A549 (cell line): ENCODE measurements at regions not wholly inside any gene's neighbourhood (a gene's known extent, or its start where the extent isn't known, plus 50 kb on each side); places are given as distances from the start of the nearest gene placed in this dataset.

Experiments
- BHLHE40 ChIP-seq: IDR thresholded peaks from 2 replicates; pipeline ENCODE4 v1.6.1; 2012; ENCODE audit warnings: low read depth, low read length, inconsistent platforms
- CBX2 ChIP-seq: fragments of 200-600 bp; sonication (generic); IDR thresholded peaks from 2 replicates; pipeline ENCODE4 v1.6.1; 2016; ENCODE audit warnings: low read depth, mild to moderate bottlenecking, borderline replicate concordance
- CBX8 ChIP-seq: fragments of 200-600 bp; sonication (generic); IDR thresholded peaks from 2 replicates; pipeline ENCODE4 v1.6.1; 2016
- CHD2 ChIP-seq: fragments of 150-350 bp; IDR thresholded peaks from 2 replicates; pipeline ENCODE4 v1.6.1; 2014; ENCODE audit warnings: low read length; ENCODE audit not compliant: partially characterized antibody
- CHD4 ChIP-seq: fragments of 200-600 bp; sonication (generic); IDR thresholded peaks from 2 replicates; pipeline ENCODE4 v1.6.1; 2016; ENCODE audit warnings: antibody characterized with exemption, mild to moderate bottlenecking, borderline replicate concordance
- EHF ChIP-seq: fragments of 250-450 bp; sonication (Bioruptor Pico); IDR thresholded peaks from 2 replicates; pipeline ENCODE4 v1.5.0; 2020; ENCODE audit warnings: mild to moderate bottlenecking
- EHMT2 ChIP-seq: fragments of 200-600 bp; sonication (generic); IDR thresholded peaks from 2 replicates; pipeline ENCODE4 v1.6.1; 2016; ENCODE audit warnings: antibody characterized with exemption, low read depth, mild to moderate bottlenecking, moderate library complexity
- FOSL2 ChIP-seq, 2 experiments: fragments of 450-650 bp in 1 of 2; fragments of >200 bp in 1 of 2; sonication (Bioruptor Twin) in 1 of 2; formaldehyde crosslinking; IDR thresholded peaks; 2 replicates each; pipeline versions ENCODE4 v1.5.0 to v1.6.1; 2016 to 2020; ENCODE audit warnings: mild to moderate bottlenecking in 1 of 2, moderate library complexity in 1 of 2
- FOXS1 ChIP-seq: fragments of 250-450 bp; sonication (Bioruptor Pico); IDR thresholded peaks from 2 replicates; pipeline ENCODE4 v1.5.0; 2020; ENCODE audit warnings: mild to moderate bottlenecking, moderate library complexity
- GATA3 ChIP-seq: IDR thresholded peaks from 2 replicates; pipeline ENCODE4 v1.6.1; 2012; ENCODE audit warnings: borderline replicate concordance
- HDAC2 ChIP-seq: fragments of 200-600 bp; sonication (generic); IDR thresholded peaks from 2 replicates; pipeline ENCODE4 v1.6.1; 2016
- HEYL ChIP-seq: fragments of 250-450 bp; sonication (Bioruptor Pico); IDR thresholded peaks from 2 replicates; pipeline ENCODE4 v1.8.0; 2021; ENCODE audit warnings: mild to moderate bottlenecking, moderate library complexity
- HOXA7 ChIP-seq: fragments of 250-450 bp; sonication (Bioruptor Pico); IDR thresholded peaks from 2 replicates; pipeline ENCODE4 v1.5.0; 2020; ENCODE audit warnings: mild to moderate bottlenecking, moderate library complexity
- HOXB13 ChIP-seq: fragments of 250-450 bp; sonication (Bioruptor Pico); IDR thresholded peaks from 2 replicates; pipeline ENCODE4 v1.5.0; 2020; ENCODE audit warnings: low read depth, mild to moderate bottlenecking, moderate library complexity
- JUN ChIP-seq, 2 experiments: fragments of >200 bp; sonication (Bioruptor Twin); formaldehyde crosslinking; IDR thresholded peaks; 2 replicates in 1 of 2; 3 replicates in 1 of 2; pipeline ENCODE4 v1.6.1; 2016 to 2017
- KDM5A ChIP-seq: fragments of 200-600 bp; sonication (generic); IDR thresholded peaks from 2 replicates; pipeline ENCODE4 v1.6.1; 2016; ENCODE audit warnings: antibody characterized with exemption, mild to moderate bottlenecking
- MAZ ChIP-seq: fragments of 150-350 bp; IDR thresholded peaks from 2 replicates; pipeline ENCODE4 v1.6.1; 2014; ENCODE audit warnings: antibody characterized with exemption, low read depth, low read length, borderline replicate concordance
- NFE2L2 ChIP-seq: fragments of 150-350 bp; conservative IDR thresholded peaks from 2 replicates; pipeline ENCODE4 v1.6.1; 2014; ENCODE audit warnings: low read length
- NPAS2 ChIP-seq: fragments of 250-450 bp; sonication (Bioruptor Pico); IDR thresholded peaks from 2 replicates; pipeline ENCODE4 v1.8.0; 2022; ENCODE audit warnings: mild to moderate bottlenecking, moderate library complexity, borderline replicate concordance
- NR3C1 ChIP-seq: fragments of >200 bp; sonication (Bioruptor Twin); formaldehyde crosslinking; IDR thresholded peaks from 3 replicates; pipeline ENCODE4 v1.6.1; 2017
- PHF8 ChIP-seq: fragments of 200-600 bp; sonication (generic); IDR thresholded peaks from 2 replicates; pipeline ENCODE4 v1.6.1; 2016; ENCODE audit warnings: low read depth, mild to moderate bottlenecking, antibody characterized with exemption, moderate library complexity, borderline replicate concordance
- POLR2A ChIP-seq: IDR thresholded peaks from 2 replicates; pipeline ENCODE4 v1.6.1; 2012; ENCODE audit warnings: mild to moderate bottlenecking, low read length
- POLR2AphosphoS2 ChIP-seq: conservative IDR thresholded peaks from 2 replicates; pipeline ENCODE4 v1.6.1; 2012; ENCODE audit warnings: low read length, improper control_type of control experiment, inconsistent platforms
- RAD21 ChIP-seq, 2 experiments: fragments of >200 bp in 1 of 2; sonication (Bioruptor Twin) in 1 of 2; formaldehyde crosslinking in 1 of 2; IDR thresholded peaks in 1 of 2; conservative IDR thresholded peaks in 1 of 2; 2 replicates in 1 of 2; 3 replicates in 1 of 2; pipeline ENCODE4 v1.6.1; 2012 to 2018; ENCODE audit warnings: inconsistent platforms in 1 of 2
- RARB ChIP-seq: fragments of 250-450 bp; sonication (Bioruptor Pico); IDR thresholded peaks from 2 replicates; pipeline ENCODE4 v1.8.0; 2021; ENCODE audit warnings: mild to moderate bottlenecking, moderate library complexity
- RCOR1 ChIP-seq: fragments of 150-350 bp; IDR thresholded peaks from 2 replicates; pipeline ENCODE4 v1.6.1; 2014; ENCODE audit warnings: antibody characterized with exemption, low read length, low read depth
- RFX5 ChIP-seq: fragments of 450-650 bp; IDR thresholded peaks from 2 replicates; pipeline ENCODE4 v1.7.1; 2014; ENCODE audit warnings: antibody characterized with exemption, mild to moderate bottlenecking, moderate library complexity
- RNF2 ChIP-seq: fragments of 200-600 bp; sonication (generic); IDR thresholded peaks from 2 replicates; pipeline ENCODE4 v1.6.1; 2016; ENCODE audit warnings: low read depth, mild to moderate bottlenecking, antibody characterized with exemption, moderate library complexity, borderline replicate concordance
- SREBF2 ChIP-seq: fragments of 450-650 bp; IDR thresholded peaks from 2 replicates; pipeline ENCODE4 v1.6.1; 2014; ENCODE audit warnings: mild to moderate bottlenecking, moderate library complexity
- TFCP2L1 ChIP-seq: fragments of 250-450 bp; sonication (Bioruptor Pico); IDR thresholded peaks from 2 replicates; pipeline ENCODE4 v1.5.0; 2021; ENCODE audit warnings: mild to moderate bottlenecking
- TP53 ChIP-seq: fragments of 250-450 bp; sonication (Bioruptor Pico); IDR thresholded peaks from 2 replicates; pipeline ENCODE4 v1.5.0; 2021; ENCODE audit warnings: mild to moderate bottlenecking, moderate library complexity
- ZC3H11A ChIP-seq: fragments of 450-650 bp; IDR thresholded peaks from 2 replicates; pipeline ENCODE4 v1.6.1; 2014; ENCODE audit warnings: antibody characterized with exemption, mild to moderate bottlenecking
- ZSCAN20 ChIP-seq: fragments of 250-450 bp; sonication (Bioruptor Pico); IDR thresholded peaks from 2 replicates; pipeline ENCODE4 v1.8.0; 2022; ENCODE audit warnings: mild to moderate bottlenecking, moderate library complexity
- TF ChIP-seq, protein P1 (sequence below): fragments of 450-650 bp; IDR thresholded peaks from 2 replicates; pipeline ENCODE4 v1.6.1; 2014; ENCODE audit warnings: antibody characterized with exemption
- TF ChIP-seq, protein P2 (sequence below): IDR thresholded peaks from 2 replicates; pipeline ENCODE4 v1.6.1; 2012
- TF ChIP-seq, protein P3 (sequence below): fragments of 150-350 bp; IDR thresholded peaks from 2 replicates; pipeline ENCODE4 v1.6.1; 2014; ENCODE audit warnings: low read depth, mild to moderate bottlenecking, low read length
- TF ChIP-seq, protein P4 (sequence below): fragments of >200 bp; sonication (Bioruptor Twin); formaldehyde crosslinking; IDR thresholded peaks from 3 replicates; pipeline ENCODE4 v1.5.1; 2016
- TF ChIP-seq, protein P5 (sequence below): fragments of 250-450 bp; sonication (Bioruptor Pico); IDR thresholded peaks from 2 replicates; pipeline ENCODE4 v1.5.0; 2020; ENCODE audit warnings: low read depth, mild to moderate bottlenecking, moderate library complexity
- TF ChIP-seq, protein P6 (sequence below): fragments of >200 bp; sonication (Bioruptor Twin); formaldehyde crosslinking; IDR thresholded peaks from 2 replicates; pipeline ENCODE4 v1.6.1; 2016
- TF ChIP-seq, protein P7 (sequence below): IDR thresholded peaks from 2 replicates; pipeline ENCODE4 v1.6.1; 2012

DNA sequence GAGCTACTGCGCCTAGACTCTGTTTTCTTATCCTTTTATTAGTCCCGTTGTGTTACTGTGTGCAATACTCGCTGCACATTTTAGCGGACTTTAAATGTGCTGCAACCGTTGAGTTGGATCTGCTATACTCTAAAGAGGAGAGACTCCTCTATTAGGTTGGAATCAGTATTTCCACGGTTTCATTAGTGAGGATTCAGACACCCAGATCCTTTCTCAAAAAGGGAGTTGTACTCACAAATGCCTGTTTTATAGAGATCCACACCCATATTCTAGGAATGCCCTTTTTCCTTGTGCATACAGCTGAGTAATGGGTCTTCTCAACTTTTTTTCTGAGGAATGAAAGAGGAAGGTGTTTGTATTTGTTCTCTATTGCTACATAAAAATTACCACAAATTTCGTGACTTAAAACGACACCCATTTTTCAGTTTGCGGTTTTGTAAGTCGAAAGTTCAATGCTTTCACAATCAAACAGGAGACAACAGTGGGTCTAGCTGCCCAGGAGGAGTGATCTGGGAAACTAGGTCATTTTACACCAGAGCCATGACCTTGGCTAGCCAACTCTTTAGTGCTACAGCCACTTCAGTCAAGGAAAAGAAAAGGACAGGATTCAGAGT, 52.8 kb upstream of the SLC44A1 start (continued):
- TF ChIP-seq FOSL2 (IDR thresholded peaks at IDR 0.05) (peak; percentile 68), FOSL2 (CRISPR knock-in tag; IDR thresholded peaks at IDR 0.05) (peak; percentile 79), RCOR1 (no peak), KDM5A (no peak), JUN (IDR thresholded peaks at IDR 0.05) (peak; percentile 73 to 88; a peak in 3 of 5 replicates), GATA3 (peak; percentile 81), PHF8 (no peak), ZC3H11A (no peak), CBX8 (no peak), POLR2AphosphoS2 (no peak), RNF2 (no peak), POLR2A (no peak), NR3C1 (no peak), NFE2L2 (no peak), EHMT2 (no peak), TFCP2L1 (CRISPR knock-in tag) (0 out of 2 replicates have a peak, but pooled peaks have one; percentile 21), MAZ (no peak), SREBF2 (no peak), CHD2 (no peak), CBX2 (no peak), RAD21 (conservative IDR thresholded peaks at IDR 0.05 in 1 of 2, IDR thresholded peaks at IDR 0.05 in 1 of 2) (peak; percentile 24 to 58; a peak in 3 of 5 replicates), RFX5 (no peak), EHF (no peak), TP53 (CRISPR knock-in tag) (no peak), RARB (CRISPR knock-in tag) (peak; percentile 87; the same call in 1 of the 2 replicates), BHLHE40 (no peak), NPAS2 (CRISPR knock-in tag) (no peak), HDAC2 (no peak), ZSCAN20 (CRISPR knock-in tag) (no peak), HOXB13 (CRISPR knock-in tag) (no peak), FOXS1 (no peak), HEYL (CRISPR knock-in tag) (no peak), CHD4 (no peak), HOXA7 (CRISPR knock-in tag) (no peak)
- TF ChIP-seq, protein P1, sequence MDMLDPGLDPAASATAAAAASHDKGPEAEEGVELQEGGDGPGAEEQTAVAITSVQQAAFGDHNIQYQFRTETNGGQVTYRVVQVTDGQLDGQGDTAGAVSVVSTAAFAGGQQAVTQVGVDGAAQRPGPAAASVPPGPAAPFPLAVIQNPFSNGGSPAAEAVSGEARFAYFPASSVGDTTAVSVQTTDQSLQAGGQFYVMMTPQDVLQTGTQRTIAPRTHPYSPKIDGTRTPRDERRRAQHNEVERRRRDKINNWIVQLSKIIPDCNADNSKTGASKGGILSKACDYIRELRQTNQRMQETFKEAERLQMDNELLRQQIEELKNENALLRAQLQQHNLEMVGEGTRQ, result no peak
- TF ChIP-seq, protein P2, sequence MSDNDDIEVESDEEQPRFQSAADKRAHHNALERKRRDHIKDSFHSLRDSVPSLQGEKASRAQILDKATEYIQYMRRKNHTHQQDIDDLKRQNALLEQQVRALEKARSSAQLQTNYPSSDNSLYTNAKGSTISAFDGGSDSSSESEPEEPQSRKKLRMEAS, result no peak
- TF ChIP-seq, protein P3, sequence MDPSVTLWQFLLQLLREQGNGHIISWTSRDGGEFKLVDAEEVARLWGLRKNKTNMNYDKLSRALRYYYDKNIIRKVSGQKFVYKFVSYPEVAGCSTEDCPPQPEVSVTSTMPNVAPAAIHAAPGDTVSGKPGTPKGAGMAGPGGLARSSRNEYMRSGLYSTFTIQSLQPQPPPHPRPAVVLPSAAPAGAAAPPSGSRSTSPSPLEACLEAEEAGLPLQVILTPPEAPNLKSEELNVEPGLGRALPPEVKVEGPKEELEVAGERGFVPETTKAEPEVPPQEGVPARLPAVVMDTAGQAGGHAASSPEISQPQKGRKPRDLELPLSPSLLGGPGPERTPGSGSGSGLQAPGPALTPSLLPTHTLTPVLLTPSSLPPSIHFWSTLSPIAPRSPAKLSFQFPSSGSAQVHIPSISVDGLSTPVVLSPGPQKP, result no peak
- TF ChIP-seq, protein P4, sequence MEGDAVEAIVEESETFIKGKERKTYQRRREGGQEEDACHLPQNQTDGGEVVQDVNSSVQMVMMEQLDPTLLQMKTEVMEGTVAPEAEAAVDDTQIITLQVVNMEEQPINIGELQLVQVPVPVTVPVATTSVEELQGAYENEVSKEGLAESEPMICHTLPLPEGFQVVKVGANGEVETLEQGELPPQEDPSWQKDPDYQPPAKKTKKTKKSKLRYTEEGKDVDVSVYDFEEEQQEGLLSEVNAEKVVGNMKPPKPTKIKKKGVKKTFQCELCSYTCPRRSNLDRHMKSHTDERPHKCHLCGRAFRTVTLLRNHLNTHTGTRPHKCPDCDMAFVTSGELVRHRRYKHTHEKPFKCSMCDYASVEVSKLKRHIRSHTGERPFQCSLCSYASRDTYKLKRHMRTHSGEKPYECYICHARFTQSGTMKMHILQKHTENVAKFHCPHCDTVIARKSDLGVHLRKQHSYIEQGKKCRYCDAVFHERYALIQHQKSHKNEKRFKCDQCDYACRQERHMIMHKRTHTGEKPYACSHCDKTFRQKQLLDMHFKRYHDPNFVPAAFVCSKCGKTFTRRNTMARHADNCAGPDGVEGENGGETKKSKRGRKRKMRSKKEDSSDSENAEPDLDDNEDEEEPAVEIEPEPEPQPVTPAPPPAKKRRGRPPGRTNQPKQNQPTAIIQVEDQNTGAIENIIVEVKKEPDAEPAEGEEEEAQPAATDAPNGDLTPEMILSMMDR, result no peak
- TF ChIP-seq, protein P5, sequence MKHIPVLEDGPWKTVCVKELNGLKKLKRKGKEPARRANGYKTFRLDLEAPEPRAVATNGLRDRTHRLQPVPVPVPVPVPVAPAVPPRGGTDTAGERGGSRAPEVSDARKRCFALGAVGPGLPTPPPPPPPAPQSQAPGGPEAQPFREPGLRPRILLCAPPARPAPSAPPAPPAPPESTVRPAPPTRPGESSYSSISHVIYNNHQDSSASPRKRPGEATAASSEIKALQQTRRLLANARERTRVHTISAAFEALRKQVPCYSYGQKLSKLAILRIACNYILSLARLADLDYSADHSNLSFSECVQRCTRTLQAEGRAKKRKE (CRISPR knock-in tag), result no peak
- TF ChIP-seq, protein P6, sequence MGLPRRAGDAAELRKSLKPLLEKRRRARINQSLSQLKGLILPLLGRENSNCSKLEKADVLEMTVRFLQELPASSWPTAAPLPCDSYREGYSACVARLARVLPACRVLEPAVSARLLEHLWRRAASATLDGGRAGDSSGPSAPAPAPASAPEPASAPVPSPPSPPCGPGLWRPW, result peak; percentile 92
- TF ChIP-seq, protein P7, sequence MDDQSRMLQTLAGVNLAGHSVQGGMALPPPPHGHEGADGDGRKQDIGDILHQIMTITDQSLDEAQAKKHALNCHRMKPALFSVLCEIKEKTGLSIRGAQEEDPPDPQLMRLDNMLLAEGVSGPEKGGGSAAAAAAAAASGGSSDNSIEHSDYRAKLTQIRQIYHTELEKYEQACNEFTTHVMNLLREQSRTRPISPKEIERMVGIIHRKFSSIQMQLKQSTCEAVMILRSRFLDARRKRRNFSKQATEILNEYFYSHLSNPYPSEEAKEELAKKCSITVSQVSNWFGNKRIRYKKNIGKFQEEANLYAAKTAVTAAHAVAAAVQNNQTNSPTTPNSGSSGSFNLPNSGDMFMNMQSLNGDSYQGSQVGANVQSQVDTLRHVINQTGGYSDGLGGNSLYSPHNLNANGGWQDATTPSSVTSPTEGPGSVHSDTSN, result no peak
